ENCODE measurements at regions not wholly inside any gene's neighbourhood (a gene's known extent, or its start where the extent isn't known, plus 50 kb on each side); places are given as distances from the start of the nearest gene placed in this dataset.

DNA sequence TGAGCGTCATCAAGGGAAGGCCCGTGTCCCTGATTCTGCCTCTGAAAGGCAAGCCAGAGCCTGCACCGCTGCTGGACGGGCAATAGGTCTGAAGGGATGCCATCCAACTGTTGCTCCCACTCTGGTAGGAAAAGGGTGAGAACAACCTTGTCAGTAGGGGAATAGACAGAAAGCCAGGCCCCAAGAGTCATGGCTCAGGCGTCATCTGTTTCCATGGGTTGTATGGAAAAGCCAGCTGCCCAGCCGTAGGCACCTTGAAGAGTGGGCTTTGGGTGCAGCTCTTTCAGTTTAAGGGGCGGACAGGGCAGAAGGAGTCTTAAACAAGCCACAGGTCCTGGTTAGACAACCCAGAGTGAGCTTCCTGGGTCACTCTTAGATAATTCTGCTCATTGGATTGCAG is 66.5 kb downstream of the RNF6 start:
- TF ChIP-seq, protein P1, sequence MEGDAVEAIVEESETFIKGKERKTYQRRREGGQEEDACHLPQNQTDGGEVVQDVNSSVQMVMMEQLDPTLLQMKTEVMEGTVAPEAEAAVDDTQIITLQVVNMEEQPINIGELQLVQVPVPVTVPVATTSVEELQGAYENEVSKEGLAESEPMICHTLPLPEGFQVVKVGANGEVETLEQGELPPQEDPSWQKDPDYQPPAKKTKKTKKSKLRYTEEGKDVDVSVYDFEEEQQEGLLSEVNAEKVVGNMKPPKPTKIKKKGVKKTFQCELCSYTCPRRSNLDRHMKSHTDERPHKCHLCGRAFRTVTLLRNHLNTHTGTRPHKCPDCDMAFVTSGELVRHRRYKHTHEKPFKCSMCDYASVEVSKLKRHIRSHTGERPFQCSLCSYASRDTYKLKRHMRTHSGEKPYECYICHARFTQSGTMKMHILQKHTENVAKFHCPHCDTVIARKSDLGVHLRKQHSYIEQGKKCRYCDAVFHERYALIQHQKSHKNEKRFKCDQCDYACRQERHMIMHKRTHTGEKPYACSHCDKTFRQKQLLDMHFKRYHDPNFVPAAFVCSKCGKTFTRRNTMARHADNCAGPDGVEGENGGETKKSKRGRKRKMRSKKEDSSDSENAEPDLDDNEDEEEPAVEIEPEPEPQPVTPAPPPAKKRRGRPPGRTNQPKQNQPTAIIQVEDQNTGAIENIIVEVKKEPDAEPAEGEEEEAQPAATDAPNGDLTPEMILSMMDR (IDR thresholded peaks at IDR 0.05; ENCODE audit: unreplicated experiment) = no peak
- Mint-ChIP-seq H3K27me3 (no peaks in the 10 kb centered on the region), H3K27ac (no peak overlapping the region), H3K4me1 (ENCODE audit: low read depth) (no peaks in the 10 kb centered on the region), H3K9me3 (ENCODE audit: low read depth) (peaks cover 4% of the 10 kb centered on the region), H3K4me3 (ENCODE audit: low read depth) (no peak overlapping the region), H3K36me3 (ENCODE audit: insufficient read depth) (no peaks in the 10 kb centered on the region)
- DNase-seq (ENCODE audit: low spot score, unreplicated experiment) = no peak

DNA sequence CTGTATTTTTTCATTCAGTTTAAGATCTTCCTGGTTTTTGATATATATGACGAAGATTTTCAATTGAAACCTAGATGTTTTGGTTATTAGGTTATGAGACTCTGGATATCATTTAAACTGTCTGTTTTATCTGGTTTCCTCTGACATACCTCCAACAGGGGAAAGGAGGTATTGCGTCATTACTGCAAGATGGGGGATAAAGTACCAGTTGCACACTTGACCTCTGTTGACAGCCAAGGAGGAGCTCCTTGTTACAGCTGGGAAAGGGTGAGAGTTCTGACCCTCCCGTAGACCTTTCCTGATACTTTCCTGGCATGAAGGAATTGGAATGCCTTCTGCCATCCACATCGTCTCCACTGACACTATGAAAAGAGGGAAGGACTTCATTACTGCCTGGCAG is 82.0 kb upstream of the SHISA2 start:
- TF ChIP-seq, protein P1 (IDR thresholded peaks at IDR 0.05; ENCODE audit: unreplicated experiment) = peak; percentile 7
- H3K4me3 Mint-ChIP-seq (ENCODE audit: low read depth) = no peak overlapping the region
- no peaks in the 10 kb centered on the region for H3K4me1 Mint-ChIP-seq (ENCODE audit: low read depth)
- H3K36me3 Mint-ChIP-seq (ENCODE audit: insufficient read depth) = no peaks in the 10 kb centered on the region
- no peaks in the 10 kb centered on the region for H3K27me3 Mint-ChIP-seq
- peaks cover 4% of the 10 kb centered on the region for H3K9me3 Mint-ChIP-seq (ENCODE audit: low read depth)
- DNase-seq (ENCODE audit: low spot score, unreplicated experiment) = no peak
- H3K27ac Mint-ChIP-seq = no peak overlapping the region

DNA sequence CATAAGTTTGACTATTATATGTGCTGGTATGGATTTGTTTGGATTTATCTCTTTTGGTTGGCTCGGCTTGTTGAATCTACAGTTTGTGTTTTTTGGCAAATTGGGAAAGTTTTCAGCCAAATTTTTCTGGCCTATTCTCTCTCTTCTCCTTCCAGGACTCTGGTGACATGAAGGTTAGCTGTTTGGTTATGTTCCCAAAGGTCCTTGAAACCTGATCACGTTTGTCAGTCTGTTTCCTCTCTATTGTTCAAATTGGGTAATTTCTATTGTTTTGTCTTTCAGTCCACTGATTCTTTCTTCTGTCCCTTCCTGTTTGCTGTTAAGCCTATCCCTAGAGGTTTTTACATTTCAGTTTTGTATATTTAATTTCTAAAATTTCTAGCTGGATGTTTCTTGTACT is 81.5 kb upstream of the SHISA2 start:
- H3K4me3 Mint-ChIP-seq (ENCODE audit: low read depth) = no peak overlapping the region
- no peak overlapping the region for H3K27ac Mint-ChIP-seq
- no peaks in the 10 kb centered on the region for H3K27me3 Mint-ChIP-seq
- H3K4me1 Mint-ChIP-seq (ENCODE audit: low read depth) = no peaks in the 10 kb centered on the region
- peaks cover 4% of the 10 kb centered on the region for H3K9me3 Mint-ChIP-seq (ENCODE audit: low read depth)
- H3K36me3 Mint-ChIP-seq (ENCODE audit: insufficient read depth) = no peaks in the 10 kb centered on the region
- no peak for DNase-seq (ENCODE audit: low spot score, unreplicated experiment)
- TF ChIP-seq, protein P1 (IDR thresholded peaks at IDR 0.05; ENCODE audit: unreplicated experiment) = no peak

DNA sequence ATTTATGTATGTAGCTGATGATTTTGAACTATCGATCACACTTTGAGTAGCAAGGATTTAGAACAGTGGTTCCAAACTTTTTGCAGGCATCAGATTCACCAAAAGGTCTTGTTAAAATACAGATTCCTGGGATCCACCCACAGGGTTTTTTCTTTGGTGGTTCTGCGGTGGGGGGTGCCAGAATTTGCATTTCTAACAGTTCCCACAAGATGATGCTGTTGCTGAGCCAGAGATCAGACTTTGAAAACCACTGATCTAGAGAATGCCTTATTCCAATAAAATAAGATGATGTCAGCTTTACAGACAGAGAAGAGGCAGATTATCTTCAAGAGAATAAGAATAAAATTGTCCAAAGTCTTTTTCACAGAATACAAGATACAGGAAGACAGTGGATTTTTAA is 80.9 kb upstream of the SHISA2 start:
- Mint-ChIP-seq H3K27ac (no peak overlapping the region), H3K4me3 (ENCODE audit: low read depth) (no peak overlapping the region), H3K4me1 (ENCODE audit: low read depth) (no peaks in the 10 kb centered on the region), H3K9me3 (ENCODE audit: low read depth) (peaks cover 4% of the 10 kb centered on the region), H3K27me3 (no peaks in the 10 kb centered on the region), H3K36me3 (ENCODE audit: insufficient read depth) (no peaks in the 10 kb centered on the region)
- TF ChIP-seq, protein P1 (IDR thresholded peaks at IDR 0.05; ENCODE audit: unreplicated experiment) = no peak
- no peak for DNase-seq (ENCODE audit: low spot score, unreplicated experiment)

DNA sequence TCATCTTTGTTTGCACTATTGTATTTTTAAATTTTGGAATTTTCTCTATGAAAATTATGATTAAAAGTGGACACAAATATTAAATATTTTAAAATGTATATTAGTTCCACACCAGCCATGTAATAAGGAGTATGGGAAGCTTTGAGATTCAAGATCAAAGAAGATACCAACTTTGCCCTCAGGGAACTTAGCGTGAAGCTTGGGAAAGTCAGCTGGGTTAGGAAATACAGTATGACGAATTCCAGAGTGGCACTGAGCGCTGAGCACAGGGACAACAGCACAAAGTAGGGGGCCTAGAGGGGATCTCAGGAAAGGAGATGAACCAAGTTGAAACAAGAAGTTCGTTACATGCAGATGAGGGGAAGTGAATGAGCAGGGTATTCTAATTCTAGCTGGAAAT is 76.9 kb upstream of the SHISA2 start:
- Mint-ChIP-seq H3K9me3 (ENCODE audit: low read depth) (peaks cover 4% of the 10 kb centered on the region), H3K4me3 (ENCODE audit: low read depth) (no peak overlapping the region), H3K4me1 (ENCODE audit: low read depth) (no peaks in the 10 kb centered on the region), H3K27ac (no peak overlapping the region), H3K36me3 (ENCODE audit: insufficient read depth) (no peaks in the 10 kb centered on the region), H3K27me3 (no peaks in the 10 kb centered on the region)
- DNase-seq (ENCODE audit: low spot score, unreplicated experiment) = no peak
- TF ChIP-seq, protein P1 (IDR thresholded peaks at IDR 0.05; ENCODE audit: unreplicated experiment) = no peak
